Rectal smooth muscle tissue (tissue), 1 donor: ENCODE measurements at regions not wholly inside any gene's neighbourhood (a gene's known extent, or its start where the extent isn't known, plus 50 kb on each side); places are given as distances from the start of the nearest gene placed in this dataset.
"Not testable (repeated sequence)": the region's sequence is repeated elsewhere in the genome, so short reads cannot be mapped to it uniquely, and the experiment has no call there.

ENCODE experiments used
- H3K27ac ChIP-seq: one replicate; pipeline ENCODE4 v1.7.0; 2013; ENCODE audit warnings: low read depth, low read length, inconsistent platforms
- H3K27me3 ChIP-seq: one replicate; pipeline ENCODE4 v1.7.0; 2013; ENCODE audit warnings: low read length; ENCODE audit not compliant: control insufficient read depth, insufficient read depth
- H3K36me3 ChIP-seq: one replicate; pipeline ENCODE4 v1.7.0; 2013; ENCODE audit warnings: low read length; ENCODE audit not compliant: control insufficient read depth, insufficient read depth
- H3K4me1 ChIP-seq: one replicate; pipeline ENCODE4 v1.7.0; 2013; ENCODE audit warnings: low read length; ENCODE audit not compliant: control insufficient read depth, insufficient read depth
- H3K4me3 ChIP-seq: one replicate; pipeline ENCODE4 v1.7.0; 2013; ENCODE audit warnings: low read length
- H3K9ac ChIP-seq: one replicate; pipeline ENCODE4 v1.7.0; 2013; ENCODE audit warnings: low read length

DNA sequence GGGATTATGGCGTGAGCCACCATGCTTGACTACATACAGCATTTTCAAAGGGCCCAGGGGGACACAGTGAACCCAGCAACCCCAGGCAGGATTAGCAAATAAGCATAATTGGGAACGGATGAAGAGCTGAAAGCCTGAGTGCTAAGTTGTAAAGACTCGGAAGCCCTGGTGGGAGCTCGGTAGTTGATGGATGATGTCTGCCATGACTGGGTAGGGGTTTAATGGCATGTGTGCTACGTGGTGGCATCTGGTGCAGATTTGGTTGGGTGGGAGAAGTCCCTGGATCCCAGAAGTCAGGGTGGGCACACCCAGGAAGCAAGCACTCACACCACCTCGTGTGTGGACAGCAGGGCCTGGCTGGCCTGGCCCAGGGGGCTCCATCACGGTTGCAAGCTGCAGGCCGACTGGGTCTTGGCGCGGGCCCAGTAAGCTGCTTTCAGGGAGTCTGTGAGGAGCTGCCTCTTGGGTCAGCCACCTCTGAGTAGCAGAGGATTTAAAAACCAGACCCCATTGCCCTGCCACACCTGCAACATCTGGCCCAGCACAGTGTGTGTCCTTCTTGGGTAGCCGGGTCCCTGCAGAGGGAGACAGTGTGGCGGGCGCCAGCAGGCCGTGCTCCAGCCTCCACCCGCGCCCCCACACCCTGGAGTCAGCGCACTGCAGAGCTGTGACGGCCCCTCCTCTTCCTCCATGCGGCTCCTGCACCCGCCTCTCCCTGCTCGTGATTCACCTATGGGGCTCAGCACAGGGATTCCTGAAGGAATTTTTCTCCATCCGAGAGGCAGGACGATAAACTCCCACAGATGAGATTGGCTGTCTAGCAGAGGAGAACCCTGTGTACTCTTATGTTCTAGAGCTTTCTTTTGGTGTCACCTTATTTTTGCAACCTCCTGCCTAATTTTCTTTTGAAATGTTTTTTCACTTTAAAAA is 159.2 kb downstream of the LAT start:
- not testable (repeated sequence) for H3K4me1 ChIP-seq, H3K27ac ChIP-seq, H3K4me3 ChIP-seq, H3K27me3 ChIP-seq, H3K36me3 ChIP-seq, H3K9ac ChIP-seq

DNA sequence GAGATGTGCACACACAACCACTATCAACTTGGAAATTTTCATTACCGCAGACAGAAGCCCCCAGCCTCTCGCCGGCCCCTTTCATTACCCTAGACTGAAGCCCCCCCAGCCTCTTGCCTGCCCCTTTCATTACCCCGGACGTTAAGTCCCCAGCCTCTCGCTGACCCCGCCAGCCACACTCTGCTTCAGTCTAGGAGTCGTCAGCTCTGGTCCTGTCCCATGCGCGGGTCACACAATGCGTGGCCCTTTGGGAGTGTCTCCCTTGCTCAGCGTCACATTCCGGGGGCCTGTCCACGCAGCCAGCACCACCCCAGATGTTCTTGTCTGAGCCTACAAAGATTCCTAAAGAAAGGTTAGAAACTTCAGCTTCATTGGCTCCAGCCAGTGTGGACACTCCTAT is 157.7 kb downstream of the LAT start:
- not testable (repeated sequence) for H3K4me1 ChIP-seq

DNA sequence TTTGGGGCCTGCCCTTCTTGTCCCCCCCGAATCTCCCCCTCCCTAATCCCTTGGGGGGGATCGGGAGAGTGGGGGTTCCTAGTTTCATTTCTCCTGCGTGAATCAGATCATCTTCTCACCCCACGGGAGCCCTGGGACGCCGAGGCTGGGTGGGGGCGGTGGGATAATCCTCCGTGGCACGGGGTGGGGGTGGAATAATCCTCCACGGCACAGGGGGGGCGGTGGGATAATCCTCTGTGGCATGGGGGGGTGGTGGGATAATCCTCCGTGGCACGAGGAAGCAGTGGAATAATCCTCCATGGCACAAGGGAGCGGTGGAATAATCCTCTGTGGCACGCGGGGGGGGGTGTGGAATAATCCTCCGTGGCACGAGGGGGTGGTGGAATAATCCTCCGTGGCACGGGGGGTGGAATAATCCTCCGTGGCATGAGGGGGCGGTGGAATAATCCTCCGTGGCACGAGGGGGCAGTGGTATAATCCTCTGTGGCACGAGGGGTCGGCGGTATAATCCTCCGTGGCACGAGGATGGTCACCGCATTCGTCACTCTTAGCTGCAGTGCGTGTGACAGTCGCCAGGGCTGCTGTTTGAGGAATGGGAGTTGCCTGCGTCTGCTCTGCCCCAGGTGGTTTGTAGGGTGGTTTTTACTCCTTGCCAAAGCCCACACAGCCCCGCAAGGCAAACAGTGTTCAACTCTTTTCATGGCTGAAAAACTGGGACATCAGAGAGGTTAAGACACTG is 156.9 kb downstream of the LAT start:
- Histone ChIP-seq H3K4me3 (no peak overlapping the region), H3K36me3 (no peaks in the 10 kb centered on the region), H3K9ac (no peak overlapping the region), H3K4me1 (no peaks in the 10 kb centered on the region), H3K27me3 (no peaks in the 10 kb centered on the region), H3K27ac (no peak overlapping the region)

More for the DNA sequence above, 157.7 kb downstream of the LAT start:
- H3K36me3 ChIP-seq, H3K27ac ChIP-seq, H3K27me3 ChIP-seq, H3K9ac ChIP-seq, H3K4me3 ChIP-seq: not testable (repeated sequence)

DNA sequence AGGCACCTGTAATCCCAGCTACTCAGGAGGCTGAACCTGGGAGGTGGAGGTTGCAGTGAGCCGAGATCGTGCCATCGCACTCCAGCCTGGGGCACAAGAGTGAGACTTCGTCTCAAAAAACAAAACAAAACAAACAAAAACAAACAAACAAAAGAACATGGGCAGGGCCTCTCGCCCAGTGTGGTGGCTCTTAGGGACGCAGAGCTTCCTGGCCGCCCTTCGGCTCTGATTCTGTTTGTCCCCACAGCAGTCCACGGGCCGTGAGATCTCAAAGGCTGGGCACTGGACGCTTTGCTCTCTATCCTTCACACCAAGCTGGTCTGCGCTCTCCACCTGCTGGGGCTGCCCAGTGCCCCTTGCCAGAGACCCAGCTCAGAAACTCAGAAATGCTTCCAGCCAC is 156.3 kb downstream of the LAT start:
- not testable (repeated sequence) for H3K27me3 ChIP-seq, H3K4me3 ChIP-seq, H3K9ac ChIP-seq, H3K27ac ChIP-seq, H3K4me1 ChIP-seq, H3K36me3 ChIP-seq

DNA sequence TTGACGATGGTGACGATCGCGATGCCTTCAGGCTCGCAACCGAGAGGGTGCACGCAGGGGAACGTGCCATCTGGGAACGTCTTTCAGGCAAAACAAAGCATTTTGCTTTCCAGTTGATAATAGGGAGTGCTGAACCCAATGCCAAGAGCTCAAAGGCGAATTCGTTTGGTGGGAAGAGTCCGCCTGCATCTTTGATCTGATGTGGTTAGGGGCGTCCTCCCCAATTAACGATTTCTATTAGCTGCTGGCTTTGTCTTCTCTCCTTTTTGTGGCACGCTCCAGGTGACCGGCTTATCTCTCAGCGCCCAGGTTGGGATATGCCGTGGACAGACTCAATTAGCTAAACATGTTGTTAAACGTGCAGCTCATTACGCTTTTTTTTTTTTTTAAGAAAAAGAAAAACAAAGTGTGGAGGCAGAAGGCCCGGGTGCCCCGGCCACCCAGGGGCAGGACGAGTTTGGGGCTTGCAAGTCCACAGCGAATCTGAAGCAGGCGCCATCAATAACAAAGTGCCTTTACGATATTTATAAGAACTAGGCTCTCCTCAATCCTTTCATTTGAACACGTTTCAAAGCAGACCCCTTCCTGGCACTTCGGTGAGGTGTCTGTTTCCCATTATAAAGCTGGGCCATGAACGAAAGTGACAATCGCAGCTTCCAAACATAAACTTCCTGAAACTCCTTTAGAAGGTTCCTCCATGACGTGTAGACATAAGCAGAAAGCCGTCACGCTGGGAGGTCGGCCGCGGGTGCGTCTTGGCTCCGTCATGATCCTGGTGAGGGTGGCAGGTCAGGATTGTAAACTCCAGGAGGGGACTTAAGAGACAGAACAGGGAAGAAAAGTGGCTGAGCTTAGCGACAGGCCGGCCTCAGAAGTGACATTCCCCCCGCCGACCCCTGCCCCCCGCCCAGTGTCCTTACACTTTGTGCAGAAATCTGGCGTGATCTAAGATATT is 155.3 kb downstream of the LAT start:
- H3K4me1 ChIP-seq, H3K27ac ChIP-seq, H3K9ac ChIP-seq, H3K27me3 ChIP-seq, H3K36me3 ChIP-seq: not testable (repeated sequence)
- peak overlapping the region; percentile 27 for H3K4me3 ChIP-seq

DNA sequence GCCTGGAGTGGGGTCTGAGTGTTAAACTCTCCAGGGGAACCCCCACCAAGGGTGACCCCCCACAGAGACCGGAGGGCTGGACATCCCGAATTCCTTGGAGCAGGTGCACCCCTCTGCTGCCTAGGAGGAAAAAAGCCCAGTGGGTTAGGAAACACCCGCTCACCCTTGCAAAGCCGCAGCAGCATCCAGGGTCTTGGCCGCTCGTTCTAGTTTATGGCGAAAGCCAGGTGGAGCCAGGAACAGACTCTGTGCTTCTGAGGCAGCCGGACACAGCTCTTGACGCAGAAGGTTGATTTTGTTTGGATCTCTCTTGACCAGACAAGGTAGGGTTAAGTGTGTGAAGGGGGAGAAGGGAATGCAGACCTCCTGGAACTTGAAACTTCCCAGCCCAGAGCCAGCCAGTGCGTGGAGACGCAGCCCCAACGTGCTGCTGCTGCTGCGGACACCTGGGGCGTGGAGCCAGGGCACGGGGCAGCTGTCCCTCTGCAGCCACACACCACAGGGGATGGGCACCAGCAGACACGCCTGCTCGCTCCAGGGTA is 154.5 kb downstream of the LAT start:
- Histone ChIP-seq H3K27ac (no peak overlapping the region), H3K36me3 (no peaks in the 10 kb centered on the region), H3K4me1 (no peaks in the 10 kb centered on the region), H3K4me3 (peak overlapping the region; percentile 27), H3K27me3 (no peaks in the 10 kb centered on the region), H3K9ac (no peak overlapping the region)

DNA sequence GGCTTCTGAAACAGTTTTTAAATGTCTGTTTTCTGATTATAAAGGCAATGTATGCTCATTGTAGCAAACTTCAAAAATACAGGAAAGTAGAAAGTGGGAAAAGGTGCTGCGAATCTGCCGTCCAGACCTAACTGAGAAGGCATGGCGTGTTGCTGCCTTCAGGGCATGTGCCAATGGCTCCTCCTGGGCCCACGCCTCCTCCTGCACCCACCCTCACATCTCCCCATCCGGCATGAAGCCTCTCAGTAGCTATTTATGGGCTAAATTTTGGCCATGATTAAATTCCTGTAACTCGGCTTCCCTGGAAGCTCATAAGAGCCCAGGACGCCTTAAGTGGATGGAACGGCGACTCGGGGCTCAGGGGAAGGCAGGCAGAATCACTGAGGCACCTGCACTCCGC is 153.8 kb downstream of the LAT start:
- H3K36me3 ChIP-seq, H3K27me3 ChIP-seq, H3K9ac ChIP-seq, H3K4me1 ChIP-seq, H3K4me3 ChIP-seq, H3K27ac ChIP-seq: not testable (repeated sequence)

DNA sequence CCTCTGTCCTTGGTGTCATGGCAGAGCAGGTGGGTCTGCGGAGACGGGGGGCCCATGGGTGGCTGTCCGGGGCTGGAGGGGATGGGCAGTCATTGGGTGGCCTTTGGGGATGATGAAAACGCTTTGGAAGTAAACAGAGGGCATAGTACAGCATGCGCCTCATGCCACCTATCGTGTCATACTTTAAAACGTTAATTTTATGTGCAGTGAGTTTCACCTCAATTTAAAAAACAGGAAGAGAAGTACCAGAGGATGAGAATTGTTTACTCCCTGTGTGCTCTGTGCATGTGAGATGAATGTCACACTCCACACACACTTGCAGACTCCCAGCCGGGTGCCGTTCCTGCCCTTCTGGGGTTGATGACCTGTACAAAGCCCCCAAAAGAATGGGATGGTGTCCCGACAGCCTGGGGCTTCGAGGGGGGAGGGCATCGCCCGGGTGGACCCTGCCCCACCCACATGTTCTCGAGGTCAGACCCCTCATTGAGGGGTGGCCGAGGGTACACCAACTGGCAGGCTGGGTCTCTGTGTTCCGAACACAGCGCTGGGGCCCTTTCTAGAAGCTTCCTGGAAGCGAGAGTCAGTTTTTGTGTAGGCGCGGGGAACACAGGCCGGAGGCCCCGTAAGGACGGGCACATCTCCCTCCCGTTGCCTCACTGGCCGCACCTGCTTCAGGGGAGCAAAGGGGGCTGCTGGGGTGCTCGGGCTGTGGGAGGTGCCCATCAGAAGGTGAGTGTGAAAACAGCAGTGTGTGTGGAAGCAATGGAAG is 153.2 kb downstream of the LAT start:
- not testable (repeated sequence) for H3K27me3 ChIP-seq, H3K4me1 ChIP-seq, H3K4me3 ChIP-seq, H3K9ac ChIP-seq, H3K36me3 ChIP-seq, H3K27ac ChIP-seq

DNA sequence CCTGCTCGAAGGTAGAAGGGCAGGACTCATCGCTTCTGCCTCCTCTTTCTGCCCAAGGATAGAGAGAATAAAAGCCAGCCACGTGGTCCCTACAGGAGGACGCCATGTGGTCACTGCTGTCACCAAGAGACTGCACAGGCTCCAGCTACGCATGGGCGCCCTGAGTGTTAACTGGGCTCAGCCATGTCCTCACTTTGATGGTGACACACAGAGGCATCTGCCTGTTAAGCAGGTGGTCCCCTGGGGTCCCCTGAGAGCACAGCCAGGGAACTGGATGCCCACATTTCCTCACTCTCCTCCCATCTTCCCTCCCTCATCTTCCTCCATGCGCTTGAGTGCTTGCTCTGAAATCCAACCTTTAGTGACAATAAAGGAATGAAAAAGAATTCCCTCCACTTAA is 152.6 kb downstream of the LAT start:
- H3K27me3 ChIP-seq, H3K9ac ChIP-seq, H3K4me3 ChIP-seq, H3K4me1 ChIP-seq, H3K27ac ChIP-seq, H3K36me3 ChIP-seq: not testable (repeated sequence)

DNA sequence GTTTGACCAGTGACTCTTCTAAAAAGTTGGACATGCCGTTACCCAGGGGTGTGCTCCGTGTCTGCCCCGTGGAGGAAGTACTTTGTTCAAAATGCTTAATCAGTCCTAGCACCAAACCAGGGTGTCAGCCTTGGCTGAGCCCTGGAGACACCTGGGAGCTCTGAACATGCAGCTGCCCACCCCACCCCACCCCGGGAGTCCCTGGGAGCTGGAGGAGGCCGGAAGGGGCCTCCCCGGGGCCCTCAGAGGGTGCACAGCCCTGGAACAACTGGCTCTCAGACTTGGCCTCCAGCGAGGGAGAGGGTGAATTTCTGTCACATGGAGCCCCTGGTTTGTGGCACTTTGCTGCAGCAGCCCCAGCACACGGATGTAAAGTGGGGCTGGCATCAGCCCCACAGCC is 152.1 kb downstream of the LAT start:
- not testable (repeated sequence) for H3K4me1 ChIP-seq, H3K9ac ChIP-seq, H3K4me3 ChIP-seq, H3K27ac ChIP-seq, H3K27me3 ChIP-seq, H3K36me3 ChIP-seq

DNA sequence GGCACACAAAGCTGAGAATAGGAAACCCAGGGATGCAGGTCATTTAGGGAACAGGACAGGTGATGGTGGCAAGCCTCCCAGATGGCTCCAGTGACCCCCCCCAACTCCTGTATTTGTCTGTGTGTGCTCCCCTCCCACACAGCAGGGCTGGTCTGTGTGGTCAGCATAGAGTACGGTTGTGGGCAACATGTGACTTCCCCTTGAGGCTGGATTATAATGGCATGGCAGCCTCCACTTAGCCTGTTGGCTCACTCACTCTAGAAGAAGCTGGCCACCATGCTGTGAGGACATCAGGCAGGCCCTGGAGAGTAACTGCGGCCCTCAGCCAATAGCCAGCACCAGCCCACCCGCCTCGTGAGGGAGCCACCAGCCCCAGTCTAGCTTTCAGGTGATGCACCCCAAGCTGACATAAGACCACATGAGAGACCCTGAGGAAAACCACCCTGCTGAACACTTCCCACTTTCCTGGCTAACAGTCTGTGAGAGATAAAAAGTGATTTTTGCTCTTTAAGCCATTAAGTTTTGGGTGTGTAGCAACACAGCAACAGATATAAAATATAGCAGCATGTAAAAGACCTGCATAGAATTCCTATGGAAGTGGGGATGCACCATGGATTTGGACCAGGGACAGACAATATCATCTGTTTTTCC is 151.3 kb downstream of the LAT start:
- H3K36me3 ChIP-seq = not testable (repeated sequence)

More for the DNA sequence above, 151.3 kb downstream of the LAT start:
- H3K27me3 ChIP-seq, H3K4me3 ChIP-seq, H3K27ac ChIP-seq, H3K9ac ChIP-seq, H3K4me1 ChIP-seq: not testable (repeated sequence)
